ENCODE measurements at regions not wholly inside any gene's neighbourhood (a gene's known extent, or its start where the extent isn't known, plus 50 kb on each side); places are given as distances from the start of the nearest gene placed in this dataset.

DNA sequence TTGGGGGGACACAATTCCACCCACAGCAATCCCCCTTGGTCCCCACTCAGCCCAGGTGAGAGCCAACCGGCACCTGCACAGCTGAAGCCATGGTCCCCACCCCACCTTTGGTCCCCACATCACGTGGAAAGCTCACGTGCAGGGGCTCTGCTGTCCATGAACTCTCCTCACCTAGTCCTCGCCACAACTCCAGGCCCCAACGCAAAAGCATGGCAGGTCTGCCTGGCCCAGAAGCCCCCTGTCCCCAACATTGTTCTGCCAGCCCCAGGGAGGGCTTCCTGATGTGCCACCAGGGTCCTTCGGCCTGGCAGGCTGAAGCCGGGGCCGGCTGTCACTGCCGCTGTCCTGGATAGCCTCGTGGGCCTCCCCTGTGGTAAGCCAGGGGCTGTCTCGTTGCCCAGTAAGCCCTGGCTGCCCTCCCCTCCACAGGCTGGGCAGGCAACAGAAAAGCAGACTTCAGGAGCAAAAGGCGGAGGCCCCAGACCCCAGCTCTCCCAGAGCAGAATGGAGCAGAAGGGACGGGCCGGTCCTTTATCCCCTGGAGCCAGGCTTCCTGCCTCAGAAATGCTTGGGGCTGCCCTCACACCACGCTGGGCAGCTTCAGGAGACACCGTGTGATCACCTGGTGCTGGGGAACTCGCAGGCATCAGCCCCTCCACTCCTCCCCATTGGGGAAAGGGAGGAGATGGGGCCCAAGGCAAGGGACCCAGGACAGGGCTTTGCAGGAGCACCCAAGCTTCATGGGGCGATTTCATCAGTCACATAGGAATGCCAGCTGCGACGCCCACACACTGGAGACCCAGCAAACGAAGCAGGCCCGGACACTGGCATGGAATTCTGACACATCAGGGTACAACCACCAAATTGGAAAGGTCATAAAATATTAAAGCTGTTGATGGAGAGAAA, 103.7 kb downstream of the ADRA2C start:
- Histone ChIP-seq H3K4me2 (ENCODE audit: low read depth, low read length, poor library complexity, severe bottlenecking) (no peak overlapping the region), H3K79me2 (ENCODE audit: insufficient read depth, low read length) (no peaks in the 10 kb centered on the region), H3K9ac (ENCODE audit: low read length) (no peak overlapping the region), H3K9me2 (replicated peaks; ENCODE audit: insufficient read depth, low read length) (no peaks in the 10 kb centered on the region), H3K36me3 (ENCODE audit: low read length) (no peaks in the 10 kb centered on the region), H3K4me3 (ENCODE audit: insufficient read depth, low read length, poor library complexity, severe bottlenecking) (no peak overlapping the region), H3F3A (ENCODE audit: insufficient read depth) (no peaks in the 10 kb centered on the region), H3K27me3 (ENCODE audit: low read length) (no peaks in the 10 kb centered on the region), H2AFZ (ENCODE audit: low read depth, low read length, severe bottlenecking) (no peak overlapping the region), H4K20me1 (ENCODE audit: low read depth, low read length) (no peaks in the 10 kb centered on the region), H3K27ac (ENCODE audit: low read depth, low read length) (no peak overlapping the region), H3K9me3 (ENCODE audit: insufficient read depth, low read length) (no peaks in the 10 kb centered on the region)
- TF ChIP-seq EZH2phosphoT487 (conservative IDR thresholded peaks at IDR 0.05; ENCODE audit: low read length) = no peak
- no peak for TF ChIP-seq CTCF (IDR thresholded peaks at IDR 0.05; ENCODE audit: insufficient read depth, low read length, poor library complexity, severe bottlenecking)

DNA sequence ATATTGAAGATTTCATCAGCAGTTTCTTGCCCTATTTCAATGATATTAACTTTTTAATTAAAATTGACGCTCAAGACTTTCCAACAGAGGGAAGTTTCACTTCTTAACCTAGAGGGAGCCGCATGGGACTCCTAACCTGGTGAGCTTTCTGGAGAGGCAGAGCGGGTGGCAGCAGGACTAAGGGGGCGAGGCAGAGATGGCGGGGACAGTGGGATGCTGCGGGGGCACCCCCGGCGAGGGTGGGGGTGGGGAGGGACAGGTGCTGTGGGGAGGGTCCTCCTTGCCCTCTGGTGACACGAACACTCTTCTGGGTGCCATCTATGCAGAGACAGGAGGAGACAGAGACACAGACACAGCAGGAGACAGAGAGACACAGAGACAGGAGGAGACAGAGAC, 104.4 kb downstream of the ADRA2C start:
- Histone ChIP-seq H2AFZ (ENCODE audit: low read depth, low read length, severe bottlenecking) (no peak overlapping the region), H3K9ac (ENCODE audit: low read length) (no peak overlapping the region), H3K79me2 (ENCODE audit: insufficient read depth, low read length) (no peaks in the 10 kb centered on the region), H3K9me3 (ENCODE audit: insufficient read depth, low read length) (no peaks in the 10 kb centered on the region), H3F3A (ENCODE audit: insufficient read depth) (no peaks in the 10 kb centered on the region), H3K27me3 (ENCODE audit: low read length) (no peaks in the 10 kb centered on the region), H3K27ac (ENCODE audit: low read depth, low read length) (no peak overlapping the region), H3K4me3 (ENCODE audit: insufficient read depth, low read length, poor library complexity, severe bottlenecking) (no peak overlapping the region), H3K9me2 (replicated peaks; ENCODE audit: insufficient read depth, low read length) (no peaks in the 10 kb centered on the region), H4K20me1 (ENCODE audit: low read depth, low read length) (no peaks in the 10 kb centered on the region), H3K4me2 (ENCODE audit: low read depth, low read length, poor library complexity, severe bottlenecking) (no peak overlapping the region), H3K36me3 (ENCODE audit: low read length) (no peaks in the 10 kb centered on the region)
- no peak for TF ChIP-seq CTCF (IDR thresholded peaks at IDR 0.05; ENCODE audit: insufficient read depth, low read length, poor library complexity, severe bottlenecking)

- Histone ChIP-seq H3K36me3 (ENCODE audit: low read length) (no peaks in the 10 kb centered on the region), H3K9me3 (ENCODE audit: insufficient read depth, low read length) (no peaks in the 10 kb centered on the region), H3K9me2 (replicated peaks; ENCODE audit: insufficient read depth, low read length) (no peaks in the 10 kb centered on the region), H3K27me3 (ENCODE audit: low read length) (no peaks in the 10 kb centered on the region), H3K4me3 (ENCODE audit: insufficient read depth, low read length, poor library complexity, severe bottlenecking) (no peak overlapping the region), H3F3A (ENCODE audit: insufficient read depth) (no peaks in the 10 kb centered on the region), H3K4me2 (ENCODE audit: low read depth, low read length, poor library complexity, severe bottlenecking) (no peak overlapping the region), H4K20me1 (ENCODE audit: low read depth, low read length) (no peaks in the 10 kb centered on the region), H3K79me2 (ENCODE audit: insufficient read depth, low read length) (no peaks in the 10 kb centered on the region), H3K27ac (ENCODE audit: low read depth, low read length) (no peak overlapping the region), H2AFZ (ENCODE audit: low read depth, low read length, severe bottlenecking) (no peak overlapping the region), H3K9ac (ENCODE audit: low read length) (no peak overlapping the region)
- TF ChIP-seq CTCF (IDR thresholded peaks at IDR 0.05; ENCODE audit: insufficient read depth, low read length, poor library complexity, severe bottlenecking) = no peak
- TF ChIP-seq EZH2phosphoT487 (conservative IDR thresholded peaks at IDR 0.05; ENCODE audit: low read length) = no peak
Observed at GRCh38 chr4:3871181-3871852, 105.1 kb downstream of the ADRA2C start.
